HK-2 (cell line): ENCODE measurements at regions not wholly inside any gene's neighbourhood (a gene's known extent, or its start where the extent isn't known, plus 50 kb on each side); places are given as distances from the start of the nearest gene placed in this dataset.

Experiments used
- DNase-seq: peaks from one replicate; pipeline ENCODE4 v3.0.0-alpha.2; 2018; ENCODE audit not compliant: unreplicated experiment

- no peak for DNase-seq
These were observed 583.6 kb upstream of the PIK3C3 start for GRCh38 chr18:41371156-41372045.

DNA sequence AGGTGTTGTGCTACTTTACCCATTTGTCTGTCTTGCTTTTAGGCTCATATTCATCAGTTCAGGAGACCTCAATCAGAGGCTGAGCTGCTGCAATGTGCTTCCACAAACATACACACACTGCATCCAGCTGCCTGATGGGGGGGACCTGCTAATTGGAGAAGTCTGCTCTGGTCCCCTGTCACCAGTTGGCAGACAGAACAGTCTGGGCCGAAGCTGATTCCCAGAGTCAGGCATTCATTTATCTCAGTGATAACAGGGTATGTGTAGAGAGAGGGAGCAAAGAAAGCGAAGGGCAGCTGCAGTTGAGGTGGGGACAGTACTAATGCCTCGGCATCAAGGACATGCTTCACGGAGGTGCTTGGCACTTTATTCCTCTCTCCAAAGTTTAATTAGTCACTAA is 584.3 kb upstream of the PIK3C3 start:
- DNase-seq, result no peak

DNA sequence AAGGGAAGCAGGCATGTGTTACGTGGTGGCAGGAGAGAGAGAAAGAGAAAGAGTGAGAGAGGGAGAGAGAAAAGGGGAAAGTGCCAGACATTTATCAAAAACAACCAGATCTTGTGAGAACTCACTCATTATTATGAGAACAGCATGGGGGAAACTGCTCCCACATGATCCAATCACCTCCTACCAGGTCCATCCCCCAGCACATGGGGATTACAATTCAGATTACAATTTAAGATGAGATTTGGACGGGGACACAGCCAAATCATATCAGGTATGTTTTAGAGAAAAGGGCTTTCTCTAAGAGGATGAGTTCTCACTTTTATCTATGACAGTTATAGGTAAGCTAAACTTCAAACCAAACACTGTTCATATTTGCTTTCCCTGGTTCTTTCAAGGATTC is 597.3 kb upstream of the PIK3C3 start:
- DNase-seq, result no peak

- no peak for DNase-seq
These were observed 601.1 kb upstream of the PIK3C3 start for GRCh38 chr18:41353777-41354528.

- no peak for DNase-seq
These were observed 603.6 kb upstream of the PIK3C3 start for GRCh38 chr18:41351430-41351829.

DNA sequence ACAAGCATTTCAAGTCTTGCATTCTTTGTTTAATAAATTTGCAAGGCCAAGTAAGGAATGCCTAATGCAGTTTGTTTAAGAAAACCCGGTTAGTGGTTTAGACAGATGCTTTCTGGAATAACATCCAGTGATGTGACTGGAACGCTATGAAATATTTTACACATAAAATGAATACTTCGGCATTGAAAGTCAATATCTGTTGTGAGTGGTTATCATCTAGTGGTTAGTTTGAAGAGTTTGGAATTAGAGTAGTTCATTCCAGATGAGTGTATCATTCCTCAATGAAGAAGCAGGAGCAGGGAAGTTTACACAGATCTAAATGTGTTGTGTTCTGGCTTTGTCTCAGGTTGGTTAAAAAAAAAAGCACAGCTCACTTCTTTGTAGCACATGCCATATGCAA is 608.0 kb upstream of the PIK3C3 start:
- DNase-seq, result no peak

- no peak for DNase-seq
These were observed 611.2 kb upstream of the PIK3C3 start for GRCh38 chr18:41343808-41344207.

DNA sequence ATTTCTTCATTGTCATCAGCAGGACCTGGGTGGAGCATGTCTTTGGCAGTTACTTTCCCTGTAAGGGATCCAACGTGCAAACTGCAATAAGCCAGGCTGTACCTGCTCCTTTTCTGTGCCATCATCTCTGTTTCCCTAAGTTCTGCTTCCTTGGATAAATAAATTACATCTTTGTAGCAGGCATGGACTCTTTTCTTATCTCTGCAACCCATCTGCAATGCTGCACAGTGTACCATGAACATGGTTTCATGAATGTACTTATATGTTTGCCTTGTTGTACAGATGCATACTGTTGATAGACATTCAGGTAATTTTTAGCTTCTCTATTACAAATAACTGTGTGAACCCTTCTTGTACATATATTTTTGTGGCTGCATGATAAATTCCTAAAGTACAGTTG is 616.7 kb upstream of the PIK3C3 start:
- no peak for DNase-seq

DNA sequence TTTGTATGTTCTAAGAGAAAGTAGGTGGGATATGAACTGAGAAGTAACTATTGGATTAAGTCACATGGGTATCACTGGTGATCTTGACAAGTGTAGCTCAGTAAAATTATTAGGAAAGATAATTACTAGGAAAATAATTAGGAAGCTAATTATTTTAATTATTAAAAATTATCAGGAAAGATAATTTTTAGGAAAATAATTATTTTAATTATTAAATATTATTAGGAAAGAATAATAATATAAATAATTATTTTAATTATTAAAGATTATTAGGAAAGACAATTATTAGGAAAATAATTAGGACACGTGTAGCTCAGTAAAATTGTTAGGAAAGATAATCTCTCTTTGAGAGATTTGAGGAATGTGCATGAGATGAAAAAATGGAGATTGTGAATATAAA is 623.4 kb upstream of the PIK3C3 start:
- DNase-seq, result no peak

DNA sequence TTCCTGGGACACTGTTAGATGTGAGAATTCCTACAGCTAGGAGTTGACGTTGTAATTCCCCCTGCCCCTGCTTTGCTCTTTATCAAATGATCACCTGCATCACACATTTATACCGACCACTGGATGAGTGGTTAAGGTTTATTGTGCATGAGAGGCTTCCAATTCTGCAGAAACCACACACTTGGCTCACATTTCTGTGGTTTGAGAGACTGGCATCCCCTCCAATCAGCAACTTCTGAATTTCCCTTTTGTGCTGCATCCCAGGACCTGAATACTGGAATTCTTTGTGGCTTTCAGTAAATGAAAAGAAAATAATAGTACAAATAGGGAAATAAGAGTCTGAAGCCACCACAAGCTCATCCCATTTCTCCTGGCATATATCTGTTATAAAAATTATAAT is 628.7 kb upstream of the PIK3C3 start:
- DNase-seq, result no peak

DNA sequence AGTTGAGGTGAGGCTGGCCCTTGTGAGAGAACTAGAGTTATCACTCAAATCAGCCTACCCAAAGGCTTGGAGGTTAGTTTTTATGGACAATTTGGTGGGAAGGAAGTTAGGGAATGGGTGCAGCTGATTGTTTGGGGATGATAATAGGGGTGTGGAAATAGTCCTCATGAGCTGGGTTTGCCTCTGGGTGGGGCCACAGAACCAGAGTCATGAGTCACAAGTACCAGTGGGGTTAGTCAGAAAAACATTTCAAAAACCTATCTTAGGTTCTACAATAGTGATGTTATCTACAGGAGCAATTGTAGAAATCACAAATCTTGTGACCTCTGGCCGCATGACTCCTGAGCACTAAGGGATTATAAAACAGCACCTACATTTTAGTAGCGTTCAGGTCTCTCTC is 630.1 kb upstream of the PIK3C3 start:
- DNase-seq, result no peak

DNA sequence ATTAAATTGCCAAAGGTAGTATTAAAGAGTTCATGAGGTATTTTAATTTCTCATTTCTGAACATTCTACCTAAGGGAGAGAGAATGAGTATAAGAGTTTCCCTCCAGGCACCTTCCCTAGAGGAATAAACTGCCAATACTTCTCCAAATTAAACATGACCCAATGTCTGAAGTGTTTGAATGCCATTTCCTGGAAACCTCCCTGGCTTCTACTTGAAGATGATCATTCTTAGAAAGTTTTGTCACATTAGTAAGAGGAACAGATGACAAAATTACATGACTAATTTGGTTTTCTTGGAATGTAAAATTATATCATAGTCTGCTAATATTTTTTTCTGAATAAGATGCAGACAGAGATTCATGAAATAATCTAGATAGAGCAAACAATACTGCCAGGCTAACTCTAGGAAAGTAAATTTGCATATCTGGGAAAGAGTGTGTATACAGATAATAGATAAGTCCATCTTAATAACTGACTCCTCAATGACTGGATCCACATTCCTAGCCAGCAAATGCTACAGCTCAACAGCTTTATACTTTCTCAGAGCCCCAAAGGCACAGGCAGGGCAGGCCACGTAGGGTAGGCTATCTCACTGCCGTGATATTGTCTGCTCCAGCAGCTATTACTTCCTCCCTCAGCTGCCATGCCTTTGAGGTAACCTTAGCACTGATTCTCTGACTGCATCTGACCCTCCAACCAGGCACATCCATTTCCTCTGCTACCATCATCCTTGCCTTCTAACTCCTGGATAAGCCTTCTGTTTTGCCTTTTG is 630.8 kb upstream of the PIK3C3 start:
- DNase-seq, result no peak

DNA sequence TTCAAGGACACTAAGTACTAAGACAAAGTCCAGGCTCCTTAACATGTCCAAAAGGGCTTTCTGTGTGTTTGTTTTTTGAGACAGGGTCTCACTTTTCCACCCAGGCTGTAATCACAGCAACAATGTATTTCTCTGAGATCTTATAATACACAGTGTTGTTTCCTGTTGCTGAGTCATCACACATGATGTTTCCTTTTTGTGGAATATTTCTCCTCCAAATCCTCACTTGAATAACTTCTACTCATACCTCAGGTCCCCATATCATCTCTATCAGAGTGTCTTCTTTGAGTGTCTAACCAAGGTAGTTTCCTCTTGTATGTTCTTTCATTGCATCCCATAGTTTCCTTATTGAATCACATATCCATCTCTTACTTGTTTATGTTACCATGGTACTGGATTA is 632.0 kb upstream of the PIK3C3 start:
- DNase-seq, result no peak

GRCh38 chr18:41320100-41320499 is 634.9 kb upstream of the PIK3C3 start:
- no peak for DNase-seq

- DNase-seq, result no peak
These were observed 639.9 kb upstream of the PIK3C3 start for GRCh38 chr18:41315134-41315533.

GRCh38 chr18:41311571-41312547 is 643.2 kb upstream of the PIK3C3 start:
- DNase-seq, result no peak

- DNase-seq, result no peak
These were observed 657.3 kb upstream of the PIK3C3 start for GRCh38 chr18:41297740-41298139.

DNA sequence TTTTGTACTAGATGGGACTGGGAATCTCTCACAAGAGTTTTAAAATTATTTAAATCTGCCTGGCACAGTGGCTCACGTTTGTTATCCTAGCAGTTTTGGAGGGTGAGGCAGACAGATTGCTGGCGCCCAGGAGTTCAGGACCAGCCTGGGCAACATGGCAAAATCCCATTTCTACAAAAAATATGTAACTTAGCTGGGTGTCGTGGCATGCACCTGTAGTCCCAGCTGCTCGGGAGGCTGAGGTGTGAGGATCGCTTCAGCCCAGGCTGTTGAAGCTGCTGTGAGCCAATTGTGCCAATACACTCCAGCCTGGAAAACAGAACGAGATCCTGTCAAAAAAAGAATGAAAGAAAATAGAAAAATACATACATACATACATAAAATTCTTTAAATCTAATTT is 685.7 kb upstream of the PIK3C3 start:
- DNase-seq, result no peak

DNA sequence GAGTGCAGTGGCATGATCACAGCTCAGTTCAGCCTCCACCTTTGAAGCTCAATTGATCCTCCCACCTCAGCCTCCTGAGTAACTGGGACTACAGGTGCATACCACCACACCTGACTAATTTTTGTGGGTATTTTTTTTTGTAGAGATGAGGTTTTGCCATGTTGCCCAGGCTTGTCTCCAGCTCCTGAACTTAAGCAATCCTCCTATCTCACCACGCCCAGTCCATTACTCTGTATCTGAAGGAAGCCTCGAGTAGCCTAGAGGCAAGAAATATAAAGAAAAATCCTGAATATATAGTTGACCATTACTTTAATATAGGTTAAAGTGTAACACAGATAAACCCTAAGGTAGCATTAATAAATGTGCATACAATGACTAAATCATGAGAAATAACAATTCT is 686.8 kb upstream of the PIK3C3 start:
- no peak for DNase-seq

GRCh38 chr18:41266616-41267015 is 688.4 kb upstream of the PIK3C3 start:
- DNase-seq, result no peak

DNA sequence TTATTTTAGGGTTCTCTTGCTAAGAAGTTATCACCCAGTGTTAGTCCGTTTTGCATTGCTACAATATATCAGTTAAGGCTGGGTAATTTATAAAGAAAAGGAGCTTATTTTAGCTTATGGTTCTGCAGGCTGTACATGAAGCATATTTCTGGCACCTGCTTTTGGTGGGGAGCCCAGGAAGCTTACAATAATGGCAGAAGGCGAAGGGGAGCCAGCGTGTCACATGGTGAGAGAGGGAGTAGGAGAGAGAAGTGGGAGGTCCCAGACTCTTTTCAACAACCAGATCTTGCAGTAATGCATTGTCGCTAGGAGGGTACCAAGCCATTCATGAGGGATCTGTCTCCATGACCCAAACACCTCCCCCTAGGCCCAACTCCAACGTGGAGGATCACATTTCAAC is 688.8 kb upstream of the PIK3C3 start:
- DNase-seq, result no peak
